ENCODE measurements at regions not wholly inside any gene's neighbourhood (a gene's known extent, or its start where the extent isn't known, plus 50 kb on each side); places are given as distances from the start of the nearest gene placed in this dataset.

GRCh38 chr9:85186218-85186585 lies 516.7 kb downstream of the NTRK2 start:
- TF ChIP-seq CTCF (IDR thresholded peaks at IDR 0.05) (no peak), POLR2A (IDR thresholded peaks at IDR 0.05) (no peak)
